Suprapubic skin (tissue), 4 donors: ENCODE measurements at regions not wholly inside any gene's neighbourhood (a gene's known extent, or its start where the extent isn't known, plus 50 kb on each side); places are given as distances from the start of the nearest gene placed in this dataset.

Experiments used
- EP300 ChIP-seq: sonication (generic); formaldehyde crosslinking; IDR thresholded peaks from one replicate; pipeline ENCODE4 v1.6.1; 2017; ENCODE audit warnings: antibody characterized with exemption
- POLR2A ChIP-seq, 2 donors: fragments of 450-650 bp; IDR thresholded peaks; one replicate each; pipeline ENCODE4 v1.6.1; 2017; ENCODE audit warnings: antibody characterized with exemption in 2 of 2, mild to moderate bottlenecking in 2 of 2, moderate library complexity in 2 of 2
- POLR2AphosphoS5 ChIP-seq, 3 donors: sonication (generic); formaldehyde crosslinking; IDR thresholded peaks; one replicate each; pipeline ENCODE4 v1.6.1; 2017; ENCODE audit warnings: antibody characterized with exemption in 3 of 3
- TF ChIP-seq, protein P1 (sequence below), 2 donors: fragments of 200-600 bp in 1 of 2; fragments of 450-650 bp in 1 of 2; sonication (generic) in 1 of 2; IDR thresholded peaks; one replicate each; pipeline ENCODE4 v1.5.1; 2016 to 2019; ENCODE audit warnings: antibody characterized with exemption in 2 of 2, mild to moderate bottlenecking in 1 of 2, moderate library complexity in 1 of 2

DNA sequence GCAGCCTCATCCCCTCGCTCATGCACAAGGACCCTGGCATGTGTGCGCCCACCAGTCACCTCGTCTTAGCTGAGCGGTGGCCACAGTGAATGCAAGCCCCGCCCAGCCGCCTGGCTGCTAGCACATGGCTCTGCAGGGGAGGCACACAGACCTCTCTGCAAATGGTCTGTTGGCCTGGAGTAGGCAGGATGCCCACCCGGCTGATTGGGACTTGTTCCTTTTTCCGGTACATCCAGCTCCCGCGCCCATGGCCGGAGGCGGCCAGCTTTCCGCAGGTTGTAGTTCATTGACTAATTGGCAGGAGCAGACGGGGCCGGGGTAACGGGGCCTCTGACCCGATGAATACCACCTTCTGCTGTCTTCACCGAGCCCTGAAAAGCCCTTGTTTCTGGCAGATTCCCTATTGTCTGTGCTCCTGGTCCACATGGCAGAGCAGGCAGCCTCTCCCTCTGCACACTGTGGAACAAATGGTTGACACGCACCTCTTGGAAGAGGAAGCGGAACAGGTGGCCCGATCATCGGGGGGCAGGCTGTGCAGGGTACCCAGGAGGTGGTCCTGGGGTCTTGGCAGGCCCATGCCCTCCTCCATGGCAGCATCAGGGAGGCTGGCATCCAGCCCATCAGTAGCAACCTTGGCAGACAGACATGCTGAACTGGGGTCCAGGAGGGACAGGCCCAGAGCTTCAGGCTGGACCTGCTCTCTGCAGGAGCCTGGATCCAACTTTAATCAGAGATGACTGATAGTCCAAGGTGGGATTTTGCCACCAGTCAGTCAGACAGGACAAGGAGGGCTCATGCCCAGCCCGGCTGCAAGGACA lies 1512.0 kb downstream of the BRD1 start:
- TF ChIP-seq, protein P1, sequence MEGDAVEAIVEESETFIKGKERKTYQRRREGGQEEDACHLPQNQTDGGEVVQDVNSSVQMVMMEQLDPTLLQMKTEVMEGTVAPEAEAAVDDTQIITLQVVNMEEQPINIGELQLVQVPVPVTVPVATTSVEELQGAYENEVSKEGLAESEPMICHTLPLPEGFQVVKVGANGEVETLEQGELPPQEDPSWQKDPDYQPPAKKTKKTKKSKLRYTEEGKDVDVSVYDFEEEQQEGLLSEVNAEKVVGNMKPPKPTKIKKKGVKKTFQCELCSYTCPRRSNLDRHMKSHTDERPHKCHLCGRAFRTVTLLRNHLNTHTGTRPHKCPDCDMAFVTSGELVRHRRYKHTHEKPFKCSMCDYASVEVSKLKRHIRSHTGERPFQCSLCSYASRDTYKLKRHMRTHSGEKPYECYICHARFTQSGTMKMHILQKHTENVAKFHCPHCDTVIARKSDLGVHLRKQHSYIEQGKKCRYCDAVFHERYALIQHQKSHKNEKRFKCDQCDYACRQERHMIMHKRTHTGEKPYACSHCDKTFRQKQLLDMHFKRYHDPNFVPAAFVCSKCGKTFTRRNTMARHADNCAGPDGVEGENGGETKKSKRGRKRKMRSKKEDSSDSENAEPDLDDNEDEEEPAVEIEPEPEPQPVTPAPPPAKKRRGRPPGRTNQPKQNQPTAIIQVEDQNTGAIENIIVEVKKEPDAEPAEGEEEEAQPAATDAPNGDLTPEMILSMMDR (IDR thresholded peaks at IDR 0.05): no peak
- TF ChIP-seq POLR2AphosphoS5 (IDR thresholded peaks at IDR 0.05) (no peak), EP300 (no peak), POLR2A (IDR thresholded peaks at IDR 0.05) (no peak)
